K562 (cell line): ENCODE measurements at regions not wholly inside any gene's neighbourhood (a gene's known extent, or its start where the extent isn't known, plus 50 kb on each side); places are given as distances from the start of the nearest gene placed in this dataset.

Experiments
- ATAC-seq: fragments of 200-7000 bp; cut with Tn5 transposase; 3 replicates; pipeline ENCODE4 v1.9.1; 2020; ENCODE audit warnings: moderate library complexity
- BruUV-seq: library from RNA; stranded (reverse); fragments of 400-500 nt; replicated peaks from 2 replicates; lab custom pipeline; 2021; lab: Mats Ljungman, UMichigan
- CTCF ChIA-PET: fragments of 300-600 bp; formaldehyde crosslinking; extraction: SDS; loops from one replicate; lab custom pipeline; 2021; ENCODE audit warnings: low intra/inter-chr PET ratio; lab: Yijun Ruan, JAX
- POLR2A ChIA-PET: fragments of 300-600, 350-650 bp; sonication (Branson Sonifier 250); formaldehyde crosslinking; extraction: SDS; loops from one replicate; lab custom pipeline; 2021; ENCODE audit warnings: antibody characterized with exemption, inconsistent platforms; lab: Yijun Ruan, JAX
- DNase-seq, 4 experiments: peaks; one replicate each; pipeline versions ENCODE4 v3.0.0 to v3.0.0-alpha.2; 2011 to 2018; ENCODE audit warnings: low spot score in 3 of 4, mixed read lengths in 3 of 4; ENCODE audit errors: extremely low read depth in 1 of 4
- FAIRE-seq: peaks from 2 replicates; lab custom pipeline; 2011; peaks lifted over from hg19 to GRCh38; lab: Jason Lieb, UNC
- H2AFZ ChIP-seq: 2 replicates; pipeline ENCODE4 v1.6.0; 2011; ENCODE audit warnings: low read depth, low read length, control low read depth, inconsistent platforms
- H3K27ac ChIP-seq: fragments of 200-600 bp; 3 replicates; pipeline ENCODE4 v1.8.0; 2011; ENCODE audit warnings: low read depth, mild to moderate bottlenecking, control low read depth, inconsistent platforms, low read length, moderate library complexity, mixed read lengths; ENCODE audit errors: extremely low read depth
- H3K27me3 ChIP-seq, 2 experiments: fragments of 300-600 bp in 1 of 2; 2 replicates in 1 of 2; 3 replicates in 1 of 2; pipeline versions ENCODE4 v1.6.0 to v1.8.0; 2011; ENCODE audit warnings: inconsistent platforms in 2 of 2, low read length in 2 of 2, mild to moderate bottlenecking in 1 of 2, mixed read lengths in 1 of 2, moderate library complexity in 1 of 2; ENCODE audit not compliant: control insufficient read depth in 2 of 2, insufficient read depth in 2 of 2
- H3K36me3 ChIP-seq: fragments of 300-600 bp; 3 replicates; pipeline ENCODE4 v1.8.0; 2011; ENCODE audit warnings: mild to moderate bottlenecking, low read length, inconsistent platforms; ENCODE audit not compliant: control insufficient read depth, insufficient read depth
- H3K4me1 ChIP-seq, 2 experiments: fragments of 200-600 bp in 1 of 2; replicated peaks in 1 of 2; 2 replicates in 1 of 2; 3 replicates in 1 of 2; pipeline versions ENCODE4 v1.5.1 to v1.8.0; 2011; ENCODE audit warnings: inconsistent platforms in 2 of 2, low read length in 2 of 2, mild to moderate bottlenecking in 1 of 2, mixed read lengths in 1 of 2, moderate library complexity in 1 of 2; ENCODE audit not compliant: control insufficient read depth in 2 of 2, insufficient read depth in 2 of 2
- H3K4me2 ChIP-seq: 2 replicates; pipeline ENCODE4 v1.6.1; 2011; ENCODE audit warnings: low read length, control low read depth, inconsistent platforms, mixed read lengths; ENCODE audit not compliant: insufficient read depth
- H3K4me3 ChIP-seq: fragments of 200-600 bp; sonication (generic), shearing (Covaris generic); 2 replicates; pipeline ENCODE4 v1.5.1; 2016; ENCODE audit warnings: control low read depth, inconsistent platforms
- H3K79me2 ChIP-seq: fragments of 200-600 bp; 3 replicates; pipeline ENCODE4 v1.8.0; 2011; ENCODE audit warnings: low read length, inconsistent platforms; ENCODE audit not compliant: control insufficient read depth, insufficient read depth
- H3K9ac ChIP-seq, 2 experiments: 2 replicates each; pipeline versions ENCODE4 v1.6.0 to v1.6.1; 2011; ENCODE audit warnings: low read depth in 2 of 2, low read length in 2 of 2, control low read depth in 1 of 2, inconsistent platforms in 1 of 2, mild to moderate bottlenecking in 1 of 2, mixed read lengths in 1 of 2; ENCODE audit not compliant: insufficient read depth in 1 of 2
- H3K9me1 ChIP-seq: one replicate; pipeline ENCODE4 v1.6.0; 2011; ENCODE audit warnings: inconsistent platforms, mild to moderate bottlenecking, low read length, moderate library complexity; ENCODE audit not compliant: control insufficient read depth, insufficient read depth
- H3K9me3 ChIP-seq: replicated peaks from 2 replicates; pipeline ENCODE4 v1.5.1; 2011; ENCODE audit warnings: low read depth, low read length, inconsistent platforms; ENCODE audit not compliant: control insufficient read depth, insufficient read depth
- H4K20me1 ChIP-seq: replicated peaks from 2 replicates; pipeline ENCODE4 v1.6.1; 2011; ENCODE audit warnings: low read length, inconsistent platforms, mixed read lengths; ENCODE audit not compliant: control insufficient read depth, insufficient read depth
- CBX2 ChIP-seq: fragments of 200-600 bp; sonication (generic); IDR thresholded peaks from one replicate; pipeline ENCODE4 v1.6.1; 2012; ENCODE audit warnings: mild to moderate bottlenecking, low read length, inconsistent platforms; ENCODE audit not compliant: insufficient read depth, poor library complexity, severe bottlenecking
- ERF ChIP-seq: fragments of 450-650 bp; formaldehyde crosslinking; IDR thresholded peaks from 2 replicates; pipeline ENCODE4 v1.4.0; 2020; ENCODE audit warnings: mild to moderate bottlenecking, mixed read lengths
- FOXP1 ChIP-seq: sonication (generic); formaldehyde crosslinking; IDR thresholded peaks from 2 replicates; pipeline ENCODE4 v1.8.0; 2022; ENCODE audit warnings: mild to moderate bottlenecking, missing genetic modification reagents
- GABPB1 ChIP-seq: sonication (generic); formaldehyde crosslinking; IDR thresholded peaks from 2 replicates; pipeline ENCODE4 v1.8.0; 2022; ENCODE audit warnings: mild to moderate bottlenecking, missing genetic modification reagents
- NFATC3 ChIP-seq: fragments of 450-650 bp; IDR thresholded peaks from 2 replicates; pipeline ENCODE4 v1.6.1; 2017; ENCODE audit warnings: mild to moderate bottlenecking
- RAD51 ChIP-seq: fragments of 450-650 bp; IDR thresholded peaks from 2 replicates; pipeline ENCODE4 v1.7.1; 2016; ENCODE audit warnings: low read depth, mild to moderate bottlenecking, borderline replicate concordance
- RBM34 ChIP-seq: fragments of 200-400 bp; formaldehyde crosslinking; IDR thresholded peaks from 2 replicates; pipeline ENCODE4 v1.6.1; 2018; ENCODE audit warnings: low read length, borderline replicate concordance; ENCODE audit not compliant: insufficient read depth
- TEAD4 ChIP-seq, 2 experiments: sonication (generic) in 1 of 2; formaldehyde crosslinking in 1 of 2; IDR thresholded peaks; 2 replicates each; pipeline versions ENCODE4 v1.6.1 to v1.8.0; 2012 to 2022; ENCODE audit warnings: borderline replicate concordance in 1 of 2, inconsistent platforms in 1 of 2, low read length in 1 of 2, mild to moderate bottlenecking in 1 of 2, missing genetic modification reagents in 1 of 2
- TSC22D4 ChIP-seq: fragments of 450-650 bp; IDR thresholded peaks from 2 replicates; pipeline ENCODE4 v1.6.1; 2016; ENCODE audit warnings: missing genetic modification characterization, missing biosample characterization, control low read depth
- WGBS: fragments of 100-300 bp; shearing (Covaris generic); methylation state at CpG from one replicate; pipeline ENCODE4 v1.1.6; 2016; ENCODE audit warnings: low coverage, mixed read lengths; ENCODE audit not compliant: insufficient coverage; ENCODE audit errors: missing lambda C conversion rate; 5-methylcytosine and 5-hydroxymethylcytosine counted together
- in situ Hi-C: fragments of 300-500 bp; cut with MboI; formaldehyde crosslinking; loops from 4 replicates; pipeline ENCODE4 v1.15.0; 2018; ENCODE audit warnings: inconsistent platforms, mixed read lengths
- intact Hi-C: fragments of 100-400 bp; cut with micrococcal nuclease; formaldehyde crosslinking; loops from 2 replicates; pipeline ENCODE4 v1.14.2; 2022
- TF ChIP-seq, protein P1 (sequence below): IDR thresholded peaks from 2 replicates; pipeline ENCODE4 v1.6.1; 2014; ENCODE audit warnings: antibody characterized with exemption
- TF ChIP-seq, protein P2 (sequence below), 3 experiments: fragments of 200-800 bp in 1 of 3; fragments of 250-450 bp in 1 of 3; fragments of 450-650 bp in 1 of 3; sonication (Bioruptor Pico) in 1 of 3; sonication (Bioruptor generic) in 1 of 3; formaldehyde crosslinking in 1 of 3; IDR thresholded peaks; 2 replicates each; pipeline versions ENCODE4 v1.6.1 to v1.8.0; 2016 to 2022; ENCODE audit warnings: mild to moderate bottlenecking in 2 of 3, missing genetic modification characterization in 2 of 3, missing compliant biosample characterization in 1 of 3, moderate library complexity in 1 of 3
- TF ChIP-seq, protein P3 (sequence below): sonication (generic); formaldehyde crosslinking; IDR thresholded peaks from 2 replicates; pipeline ENCODE4 v1.8.0; 2022; ENCODE audit warnings: mild to moderate bottlenecking, missing genetic modification reagents
- TF ChIP-seq, protein P4 (sequence below): fragments of 250-450 bp; sonication (Bioruptor Pico); IDR thresholded peaks from 2 replicates; pipeline ENCODE4 v1.5.0; 2021

DNA sequence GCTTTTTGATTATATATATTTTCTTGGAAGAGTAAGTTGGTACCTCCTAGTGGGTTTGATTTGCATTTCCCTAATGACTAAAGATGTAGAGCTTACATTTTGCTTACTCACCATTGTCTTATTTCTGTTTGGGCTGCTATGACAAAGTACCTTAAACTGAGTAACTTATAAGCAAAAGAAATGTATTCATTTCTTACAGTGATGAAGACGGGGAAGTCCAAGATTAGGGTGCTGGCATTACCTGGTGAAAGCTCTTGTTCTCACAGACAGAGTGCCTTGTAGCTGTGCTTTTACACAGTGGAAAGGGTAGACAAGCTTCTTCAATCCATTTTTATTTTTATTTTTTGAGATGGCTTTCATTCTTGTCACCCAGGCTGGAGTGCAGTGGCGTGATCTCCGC, 229.2 kb upstream of the AGA start:
- Histone ChIP-seq H3K4me3 (no peak overlapping the region), H3K9ac (no peak overlapping the region), H3K27ac (no peak overlapping the region), H2AFZ (no peak overlapping the region), H3K4me2 (no peak overlapping the region), H3K9me3 (no peaks in the 10 kb centered on the region), H3K36me3 (no peaks in the 10 kb centered on the region), H3K79me2 (no peaks in the 10 kb centered on the region), H3K4me1 (no peaks in the 10 kb centered on the region), H4K20me1 (no peaks in the 10 kb centered on the region), H3K9me1 (no peaks in the 10 kb centered on the region), H3K27me3 (no peaks in the 10 kb centered on the region)
- no peak for FAIRE-seq
- in situ Hi-C loops: no loop called here
- intact Hi-C loops: no loop called here
- no peak for ATAC-seq
- ChIA-PET POLR2A (no interaction called here), CTCF (no interaction called here)
- BruUV-seq: no TSS peak
- WGBS: 6% methylated on average over 3 of the region's 3 CpGs
- DNase-seq: no peak
- no peak for TF ChIP-seq FOXP1 (CRISPR knock-in tag)
- no peak for TF ChIP-seq RAD51
- TF ChIP-seq GABPB1 (CRISPR knock-in tag): no peak
- no peak for TF ChIP-seq CBX2
- no peak for TF ChIP-seq TEAD4 (IDR thresholded peaks at IDR 0.05; ENCODE audit: low read length)
- TF ChIP-seq TEAD4 (CRISPR knock-in tag; IDR thresholded peaks at IDR 0.05; ENCODE audit: borderline replicate concordance): no peak
- TF ChIP-seq TSC22D4 (tag): no peak
- TF ChIP-seq, protein P1, sequence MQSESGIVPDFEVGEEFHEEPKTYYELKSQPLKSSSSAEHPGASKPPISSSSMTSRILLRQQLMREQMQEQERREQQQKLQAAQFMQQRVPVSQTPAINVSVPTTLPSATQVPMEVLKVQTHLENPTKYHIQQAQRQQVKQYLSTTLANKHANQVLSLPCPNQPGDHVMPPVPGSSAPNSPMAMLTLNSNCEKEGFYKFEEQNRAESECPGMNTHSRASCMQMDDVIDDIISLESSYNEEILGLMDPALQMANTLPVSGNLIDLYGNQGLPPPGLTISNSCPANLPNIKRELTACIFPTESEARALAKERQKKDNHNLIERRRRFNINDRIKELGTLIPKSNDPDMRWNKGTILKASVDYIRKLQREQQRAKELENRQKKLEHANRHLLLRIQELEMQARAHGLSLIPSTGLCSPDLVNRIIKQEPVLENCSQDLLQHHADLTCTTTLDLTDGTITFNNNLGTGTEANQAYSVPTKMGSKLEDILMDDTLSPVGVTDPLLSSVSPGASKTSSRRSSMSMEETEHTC: no peak
- TF ChIP-seq, protein P2, sequence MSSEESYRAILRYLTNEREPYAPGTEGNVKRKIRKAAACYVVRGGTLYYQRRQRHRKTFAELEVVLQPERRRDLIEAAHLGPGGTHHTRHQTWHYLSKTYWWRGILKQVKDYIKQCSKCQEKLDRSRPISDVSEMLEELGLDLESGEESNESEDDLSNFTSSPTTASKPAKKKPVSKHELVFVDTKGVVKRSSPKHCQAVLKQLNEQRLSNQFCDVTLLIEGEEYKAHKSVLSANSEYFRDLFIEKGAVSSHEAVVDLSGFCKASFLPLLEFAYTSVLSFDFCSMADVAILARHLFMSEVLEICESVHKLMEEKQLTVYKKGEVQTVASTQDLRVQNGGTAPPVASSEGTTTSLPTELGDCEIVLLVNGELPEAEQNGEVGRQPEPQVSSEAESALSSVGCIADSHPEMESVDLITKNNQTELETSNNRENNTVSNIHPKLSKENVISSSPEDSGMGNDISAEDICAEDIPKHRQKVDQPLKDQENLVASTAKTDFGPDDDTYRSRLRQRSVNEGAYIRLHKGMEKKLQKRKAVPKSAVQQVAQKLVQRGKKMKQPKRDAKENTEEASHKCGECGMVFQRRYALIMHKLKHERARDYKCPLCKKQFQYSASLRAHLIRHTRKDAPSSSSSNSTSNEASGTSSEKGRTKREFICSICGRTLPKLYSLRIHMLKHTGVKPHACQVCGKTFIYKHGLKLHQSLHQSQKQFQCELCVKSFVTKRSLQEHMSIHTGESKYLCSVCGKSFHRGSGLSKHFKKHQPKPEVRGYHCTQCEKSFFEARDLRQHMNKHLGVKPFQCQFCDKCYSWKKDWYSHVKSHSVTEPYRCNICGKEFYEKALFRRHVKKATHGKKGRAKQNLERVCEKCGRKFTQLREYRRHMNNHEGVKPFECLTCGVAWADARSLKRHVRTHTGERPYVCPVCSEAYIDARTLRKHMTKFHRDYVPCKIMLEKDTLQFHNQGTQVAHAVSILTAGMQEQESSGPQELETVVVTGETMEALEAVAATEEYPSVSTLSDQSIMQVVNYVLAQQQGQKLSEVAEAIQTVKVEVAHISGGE (CRISPR knock-in tag; IDR thresholded peaks at IDR 0.05): no peak
- TF ChIP-seq, protein P3, sequence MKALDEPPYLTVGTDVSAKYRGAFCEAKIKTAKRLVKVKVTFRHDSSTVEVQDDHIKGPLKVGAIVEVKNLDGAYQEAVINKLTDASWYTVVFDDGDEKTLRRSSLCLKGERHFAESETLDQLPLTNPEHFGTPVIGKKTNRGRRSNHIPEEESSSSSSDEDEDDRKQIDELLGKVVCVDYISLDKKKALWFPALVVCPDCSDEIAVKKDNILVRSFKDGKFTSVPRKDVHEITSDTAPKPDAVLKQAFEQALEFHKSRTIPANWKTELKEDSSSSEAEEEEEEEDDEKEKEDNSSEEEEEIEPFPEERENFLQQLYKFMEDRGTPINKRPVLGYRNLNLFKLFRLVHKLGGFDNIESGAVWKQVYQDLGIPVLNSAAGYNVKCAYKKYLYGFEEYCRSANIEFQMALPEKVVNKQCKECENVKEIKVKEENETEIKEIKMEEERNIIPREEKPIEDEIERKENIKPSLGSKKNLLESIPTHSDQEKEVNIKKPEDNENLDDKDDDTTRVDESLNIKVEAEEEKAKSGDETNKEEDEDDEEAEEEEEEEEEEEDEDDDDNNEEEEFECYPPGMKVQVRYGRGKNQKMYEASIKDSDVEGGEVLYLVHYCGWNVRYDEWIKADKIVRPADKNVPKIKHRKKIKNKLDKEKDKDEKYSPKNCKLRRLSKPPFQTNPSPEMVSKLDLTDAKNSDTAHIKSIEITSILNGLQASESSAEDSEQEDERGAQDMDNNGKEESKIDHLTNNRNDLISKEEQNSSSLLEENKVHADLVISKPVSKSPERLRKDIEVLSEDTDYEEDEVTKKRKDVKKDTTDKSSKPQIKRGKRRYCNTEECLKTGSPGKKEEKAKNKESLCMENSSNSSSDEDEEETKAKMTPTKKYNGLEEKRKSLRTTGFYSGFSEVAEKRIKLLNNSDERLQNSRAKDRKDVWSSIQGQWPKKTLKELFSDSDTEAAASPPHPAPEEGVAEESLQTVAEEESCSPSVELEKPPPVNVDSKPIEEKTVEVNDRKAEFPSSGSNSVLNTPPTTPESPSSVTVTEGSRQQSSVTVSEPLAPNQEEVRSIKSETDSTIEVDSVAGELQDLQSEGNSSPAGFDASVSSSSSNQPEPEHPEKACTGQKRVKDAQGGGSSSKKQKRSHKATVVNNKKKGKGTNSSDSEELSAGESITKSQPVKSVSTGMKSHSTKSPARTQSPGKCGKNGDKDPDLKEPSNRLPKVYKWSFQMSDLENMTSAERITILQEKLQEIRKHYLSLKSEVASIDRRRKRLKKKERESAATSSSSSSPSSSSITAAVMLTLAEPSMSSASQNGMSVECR: no peak
- TF ChIP-seq NFATC3: no peak
- TF ChIP-seq, protein P4, sequence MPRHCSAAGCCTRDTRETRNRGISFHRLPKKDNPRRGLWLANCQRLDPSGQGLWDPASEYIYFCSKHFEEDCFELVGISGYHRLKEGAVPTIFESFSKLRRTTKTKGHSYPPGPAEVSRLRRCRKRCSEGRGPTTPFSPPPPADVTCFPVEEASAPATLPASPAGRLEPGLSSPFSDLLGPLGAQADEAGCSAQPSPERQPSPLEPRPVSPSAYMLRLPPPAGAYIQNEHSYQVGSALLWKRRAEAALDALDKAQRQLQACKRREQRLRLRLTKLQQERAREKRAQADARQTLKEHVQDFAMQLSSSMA (CRISPR knock-in tag): no peak
- TF ChIP-seq ERF (CRISPR knock-in tag): no peak
- no peak for TF ChIP-seq RBM34
